ENCODE measurements at regions not wholly inside any gene's neighbourhood (a gene's known extent, or its start where the extent isn't known, plus 50 kb on each side); places are given as distances from the start of the nearest gene placed in this dataset.

- TF ChIP-seq, protein P1, sequence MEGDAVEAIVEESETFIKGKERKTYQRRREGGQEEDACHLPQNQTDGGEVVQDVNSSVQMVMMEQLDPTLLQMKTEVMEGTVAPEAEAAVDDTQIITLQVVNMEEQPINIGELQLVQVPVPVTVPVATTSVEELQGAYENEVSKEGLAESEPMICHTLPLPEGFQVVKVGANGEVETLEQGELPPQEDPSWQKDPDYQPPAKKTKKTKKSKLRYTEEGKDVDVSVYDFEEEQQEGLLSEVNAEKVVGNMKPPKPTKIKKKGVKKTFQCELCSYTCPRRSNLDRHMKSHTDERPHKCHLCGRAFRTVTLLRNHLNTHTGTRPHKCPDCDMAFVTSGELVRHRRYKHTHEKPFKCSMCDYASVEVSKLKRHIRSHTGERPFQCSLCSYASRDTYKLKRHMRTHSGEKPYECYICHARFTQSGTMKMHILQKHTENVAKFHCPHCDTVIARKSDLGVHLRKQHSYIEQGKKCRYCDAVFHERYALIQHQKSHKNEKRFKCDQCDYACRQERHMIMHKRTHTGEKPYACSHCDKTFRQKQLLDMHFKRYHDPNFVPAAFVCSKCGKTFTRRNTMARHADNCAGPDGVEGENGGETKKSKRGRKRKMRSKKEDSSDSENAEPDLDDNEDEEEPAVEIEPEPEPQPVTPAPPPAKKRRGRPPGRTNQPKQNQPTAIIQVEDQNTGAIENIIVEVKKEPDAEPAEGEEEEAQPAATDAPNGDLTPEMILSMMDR (conservative IDR thresholded peaks at IDR 0.05 in 1 of 2, IDR thresholded peaks at IDR 0.05 in 1 of 2; ENCODE audit: low read depth in 1 of 2, low read length in 2 of 2): no peak
- no peak for TF ChIP-seq EZH2 (IDR thresholded peaks at IDR 0.05; ENCODE audit: low read length, missing control alignments)
Measured at GRCh38 chrX:110421500-110422455, 63.1 kb downstream of the RTL9 start.

All from fibroblast of lung (primary cell).